ENCODE measurements at regions not wholly inside any gene's neighbourhood (a gene's known extent, or its start where the extent isn't known, plus 50 kb on each side); places are given as distances from the start of the nearest gene placed in this dataset.

GRCh38 chr10:133019191-133019590 is 68.5 kb upstream of the ADGRA1 start:
- no peak for TF ChIP-seq CTCF (IDR thresholded peaks at IDR 0.05; ENCODE audit: insufficient read depth, low read length, severe bottlenecking)

DNA sequence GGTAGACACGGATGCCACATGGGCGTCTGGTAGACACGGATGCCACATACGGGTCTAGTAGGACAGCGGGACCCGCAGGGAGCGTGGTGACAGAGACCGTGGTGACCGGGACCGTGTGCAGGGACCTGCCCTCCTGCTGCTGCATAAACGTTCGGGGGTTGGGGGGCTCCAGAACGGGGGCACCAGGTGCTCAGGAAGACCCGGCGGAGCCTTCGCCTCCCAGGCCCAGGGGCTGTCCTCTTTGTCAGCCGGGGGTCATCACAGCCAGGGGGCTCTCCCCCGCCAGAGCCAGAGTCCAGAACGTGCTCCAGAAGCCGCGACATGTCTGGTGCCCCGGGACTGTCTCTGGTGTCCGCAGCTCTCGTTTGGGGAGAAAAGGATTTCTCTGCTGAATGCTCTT is 69.2 kb upstream of the ADGRA1 start:
- Histone ChIP-seq H3K27me3 (ENCODE audit: control insufficient read depth, insufficient read depth, low read length) (no peaks in the 10 kb centered on the region), H3K4me3 (ENCODE audit: low read depth, low read length) (no peak overlapping the region), H3K36me3 (ENCODE audit: control insufficient read depth, insufficient read depth, low read length) (no peaks in the 10 kb centered on the region)
- DNase-seq (ENCODE audit: low read depth) = no peak
- TF ChIP-seq CTCF (IDR thresholded peaks at IDR 0.05; ENCODE audit: insufficient read depth, low read length, severe bottlenecking) = no peak
- FAIRE-seq = no peak

More at GRCh38 chr10:133019191-133019590, 68.5 kb upstream of the ADGRA1 start:
- FAIRE-seq (no peak), DNase-seq (ENCODE audit: low read depth) (no peak)
- no peaks in the 10 kb centered on the region for H3K27me3 ChIP-seq (ENCODE audit: control insufficient read depth, insufficient read depth, low read length)
- no peaks in the 10 kb centered on the region for H3K36me3 ChIP-seq (ENCODE audit: control insufficient read depth, insufficient read depth, low read length)
- H3K4me3 ChIP-seq (ENCODE audit: low read depth, low read length) = no peak overlapping the region

GRCh38 chr10:133017203-133017601 is 70.5 kb upstream of the ADGRA1 start:
- FAIRE-seq (no peak), DNase-seq (ENCODE audit: low read depth) (no peak)
- Histone ChIP-seq H3K27me3 (ENCODE audit: control insufficient read depth, insufficient read depth, low read length) (no peaks in the 10 kb centered on the region), H3K4me3 (ENCODE audit: low read depth, low read length) (no peak overlapping the region), H3K36me3 (ENCODE audit: control insufficient read depth, insufficient read depth, low read length) (no peaks in the 10 kb centered on the region)
- no peak for TF ChIP-seq CTCF (IDR thresholded peaks at IDR 0.05; ENCODE audit: insufficient read depth, low read length, severe bottlenecking)

DNA sequence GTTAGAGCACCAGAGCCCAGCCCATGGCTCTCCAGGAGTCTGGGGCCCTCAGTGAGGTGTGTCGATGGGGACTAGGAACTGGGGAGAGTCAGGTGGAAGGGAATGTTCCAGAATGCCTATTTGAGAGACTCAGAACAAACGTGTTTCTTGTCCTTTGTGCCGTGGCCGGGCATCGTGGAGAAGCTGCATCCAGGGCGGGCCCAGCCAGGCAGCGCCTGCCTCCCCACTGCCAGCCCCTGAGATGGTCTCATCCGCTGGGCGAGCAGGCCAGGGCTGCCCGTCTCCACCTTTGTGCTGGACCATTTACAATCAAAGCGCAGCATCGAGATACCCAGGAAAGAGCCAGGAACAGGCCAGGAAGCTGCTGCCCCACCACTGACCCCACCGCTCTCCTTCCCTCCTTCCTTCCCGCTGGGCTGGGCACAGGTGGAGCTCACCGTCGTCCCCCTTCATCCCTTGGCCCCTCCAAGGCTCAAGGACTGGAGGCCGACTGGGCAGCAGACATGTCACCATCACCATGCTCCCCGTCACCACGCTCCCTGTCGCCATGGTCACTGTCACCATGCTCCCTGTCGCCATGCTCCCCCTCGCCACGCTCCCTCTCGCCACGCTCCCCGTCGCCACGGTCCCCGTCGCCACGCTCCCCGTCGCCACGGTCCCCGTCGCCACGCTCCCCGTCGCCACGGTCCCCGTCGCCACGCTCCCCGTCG is 71.1 kb upstream of the ADGRA1 start:
- H3K36me3 ChIP-seq (ENCODE audit: control insufficient read depth, insufficient read depth, low read length) = no peaks in the 10 kb centered on the region
- DNase-seq (ENCODE audit: low read depth) = no peak
- H3K4me3 ChIP-seq (ENCODE audit: low read depth, low read length) = no peak overlapping the region
- no peaks in the 10 kb centered on the region for H3K27me3 ChIP-seq (ENCODE audit: control insufficient read depth, insufficient read depth, low read length)
- no peak for FAIRE-seq
- no peak for TF ChIP-seq CTCF (IDR thresholded peaks at IDR 0.05; ENCODE audit: insufficient read depth, low read length, severe bottlenecking)

DNA sequence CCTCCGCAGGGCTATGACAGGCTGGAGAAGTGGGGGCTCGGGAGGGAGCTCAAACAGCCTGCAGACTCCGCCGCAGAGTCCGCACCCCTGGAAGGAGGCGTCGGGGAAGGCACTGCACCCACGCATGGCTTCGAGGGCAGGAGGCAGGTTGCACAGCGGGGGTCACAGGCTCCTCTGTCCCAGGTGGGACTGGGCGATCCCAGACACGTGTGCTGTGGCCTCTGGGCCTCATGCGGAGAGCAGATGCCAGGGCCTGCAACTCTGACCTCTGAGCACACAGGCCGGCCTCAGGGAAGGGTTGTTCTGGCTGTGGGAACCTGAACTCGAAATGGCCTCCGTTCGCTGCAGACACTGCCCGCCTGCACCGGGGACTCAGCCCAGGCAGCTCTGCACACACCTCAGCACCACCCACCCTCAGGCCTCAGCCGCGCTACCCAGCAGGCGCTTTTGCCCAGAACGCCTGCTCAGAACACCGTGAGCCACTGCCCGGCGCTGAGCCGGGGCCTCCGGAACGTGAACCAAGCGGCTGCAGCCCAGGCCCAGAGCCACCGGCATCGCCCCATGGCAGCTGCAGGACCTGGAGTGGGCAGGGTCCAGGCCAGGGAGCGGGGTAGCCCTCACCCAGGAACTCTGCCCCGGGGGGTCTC is 71.8 kb upstream of the ADGRA1 start:
- TF ChIP-seq CTCF (IDR thresholded peaks at IDR 0.05; ENCODE audit: insufficient read depth, low read length, severe bottlenecking) = no peak
- Histone ChIP-seq H3K4me3 (ENCODE audit: low read depth, low read length) (no peak overlapping the region), H3K27me3 (ENCODE audit: control insufficient read depth, insufficient read depth, low read length) (no peaks in the 10 kb centered on the region), H3K36me3 (ENCODE audit: control insufficient read depth, insufficient read depth, low read length) (no peaks in the 10 kb centered on the region)
- FAIRE-seq = no peak
- no peak for DNase-seq (ENCODE audit: low read depth)

Data from bronchial epithelial cell (primary cell).